Keratinocyte (primary cell): ENCODE measurements at regions not wholly inside any gene's neighbourhood (a gene's known extent, or its start where the extent isn't known, plus 50 kb on each side); places are given as distances from the start of the nearest gene placed in this dataset.

Experiments used
- DNase-seq: peaks from one replicate; pipeline ENCODE4 v3.0.0-alpha.2; 2011; ENCODE audit warnings: low read depth, missing footprints, low spot score
- FAIRE-seq: peaks from 2 replicates; lab custom pipeline; 2011; peaks lifted over from hg19 to GRCh38; lab: Jason Lieb, UNC
- H2AFZ ChIP-seq: 2 replicates; pipeline ENCODE4 v1.6.0; 2012; ENCODE audit warnings: low read length, control low read depth, inconsistent platforms; ENCODE audit not compliant: control insufficient read depth
- H3K27ac ChIP-seq: 2 replicates; pipeline ENCODE4 v1.5.1; 2011; ENCODE audit warnings: low read length; ENCODE audit not compliant: control insufficient read depth, insufficient read depth
- H3K27me3 ChIP-seq: 3 replicates; pipeline ENCODE4 v1.6.0; 2011; ENCODE audit warnings: low read length; ENCODE audit not compliant: control insufficient read depth, insufficient read depth; ENCODE audit errors: extremely low read depth
- H3K36me3 ChIP-seq, 2 experiments: 2 replicates in 1 of 2; 3 replicates in 1 of 2; pipeline ENCODE4 v1.5.1; 2011; ENCODE audit warnings: low read length in 2 of 2, mild to moderate bottlenecking in 1 of 2; ENCODE audit not compliant: control insufficient read depth in 2 of 2, insufficient read depth in 2 of 2; ENCODE audit errors: extremely low read depth in 1 of 2
- H3K4me1 ChIP-seq: 3 replicates; pipeline ENCODE4 v1.5.1; 2011; ENCODE audit warnings: low read length; ENCODE audit not compliant: control insufficient read depth, insufficient read depth; ENCODE audit errors: extremely low read depth
- H3K4me2 ChIP-seq: 3 replicates; pipeline ENCODE4 v1.6.0; 2011; ENCODE audit warnings: low read depth, low read length; ENCODE audit not compliant: control insufficient read depth, insufficient read depth; ENCODE audit errors: extremely low read depth
- H3K4me3 ChIP-seq, 3 experiments: fragments of 200-600 bp in 1 of 3; sonication (generic) in 1 of 3; 2 replicates in 2 of 3; 3 replicates in 1 of 3; pipeline ENCODE4 v1.5.1; 2011 to 2016; ENCODE audit warnings: low read length in 3 of 3, mild to moderate bottlenecking in 3 of 3, control low read depth in 2 of 3, inconsistent platforms in 1 of 3, low read depth in 1 of 3, mixed read lengths in 1 of 3, mixed run types in 1 of 3, moderate library complexity in 1 of 3; ENCODE audit not compliant: control insufficient read depth in 2 of 3, insufficient read depth in 2 of 3; ENCODE audit errors: extremely low read depth in 1 of 3
- H3K79me2 ChIP-seq: 2 replicates; pipeline ENCODE4 v1.6.0; 2012; ENCODE audit warnings: low read length; ENCODE audit not compliant: control insufficient read depth, insufficient read depth
- H3K9ac ChIP-seq: 3 replicates; pipeline ENCODE4 v1.6.0; 2011; ENCODE audit warnings: low read length; ENCODE audit not compliant: control insufficient read depth, insufficient read depth; ENCODE audit errors: extremely low read depth
- H3K9me1 ChIP-seq: 3 replicates; pipeline ENCODE4 v1.6.0; 2011; ENCODE audit warnings: low read length; ENCODE audit not compliant: control insufficient read depth, insufficient read depth; ENCODE audit errors: extremely low read depth
- H3K9me3 ChIP-seq: 2 replicates; pipeline ENCODE4 v1.5.1; 2012; ENCODE audit warnings: low read depth, low read length; ENCODE audit not compliant: control insufficient read depth
- H4K20me1 ChIP-seq: 3 replicates; pipeline ENCODE4 v1.6.0; 2011; ENCODE audit warnings: low read length; ENCODE audit not compliant: control insufficient read depth, insufficient read depth; ENCODE audit errors: extremely low read depth
- CTCF ChIP-seq, 3 experiments: IDR thresholded peaks in 1 of 3; conservative IDR thresholded peaks in 1 of 3; optimal IDR thresholded peaks in 1 of 3; 2 replicates in 2 of 3; 3 replicates in 1 of 3; pipeline versions ENCODE3 to v1.5.1; 2011; ENCODE audit warnings: low read length in 3 of 3, mild to moderate bottlenecking in 3 of 3, moderate library complexity in 2 of 3, control low read depth in 1 of 3, inconsistent platforms in 1 of 3; ENCODE audit not compliant: insufficient read depth in 2 of 3; ENCODE audit errors: extremely low read depth in 1 of 3
- EZH2 ChIP-seq: IDR thresholded peaks from one replicate; pipeline ENCODE4 v1.6.1; 2012; ENCODE audit warnings: inconsistent platforms, mild to moderate bottlenecking, low read length, moderate library complexity
- dilution Hi-C: fragments of 300-500 bp; cut with MboI; formaldehyde crosslinking; loops from one replicate; pipeline ENCODE4 v1.7.0; 2020; ENCODE audit warnings: low sequenced_read_pairs; ENCODE audit not compliant: extremely low pct_ligation_motif_present

- dilution Hi-C loops, result no loop called here
- no peak overlapping the region for H2AFZ ChIP-seq
- H3K4me2 ChIP-seq, result no peak overlapping the region
- no peaks in the 10 kb centered on the region for H4K20me1 ChIP-seq
- H3K9me1 ChIP-seq, result no peaks in the 10 kb centered on the region
- TF ChIP-seq EZH2 (no peak), CTCF (optimal IDR thresholded peaks at IDR 0.05 in 1 of 3, IDR thresholded peaks at IDR 0.05 in 1 of 3, conservative IDR thresholded peaks at IDR 0.05 in 1 of 3; ENCODE audit: extremely low read depth in 1 of 3, insufficient read depth in 2 of 3, low read length in 3 of 3) (no peak)
- H3K9ac ChIP-seq, result no peak overlapping the region
- no peak for FAIRE-seq
- H3K27me3 ChIP-seq, result no peaks in the 10 kb centered on the region
- no peak overlapping the region for H3K4me3 ChIP-seq
- H3K9me3 ChIP-seq, result no peaks in the 10 kb centered on the region
- no peaks in the 10 kb centered on the region for H3K4me1 ChIP-seq
- H3K27ac ChIP-seq, result no peak overlapping the region
- no peak for DNase-seq
- no peaks in the 10 kb centered on the region for H3K36me3 ChIP-seq
- H3K79me2 ChIP-seq, result no peaks in the 10 kb centered on the region
Observed at GRCh38 chr3:4195006-4195405, 108.2 kb upstream of the SETMAR start.

- no peaks in the 10 kb centered on the region for H3K79me2 ChIP-seq
- no peak overlapping the region for H3K9ac ChIP-seq
- H3K27ac ChIP-seq, result no peak overlapping the region
- H3K4me3 ChIP-seq, result no peak overlapping the region
- TF ChIP-seq EZH2 (no peak), CTCF (optimal IDR thresholded peaks at IDR 0.05 in 1 of 3, IDR thresholded peaks at IDR 0.05 in 1 of 3, conservative IDR thresholded peaks at IDR 0.05 in 1 of 3; ENCODE audit: extremely low read depth in 1 of 3, insufficient read depth in 2 of 3, low read length in 3 of 3) (no peak)
- no peak for DNase-seq
- H3K9me3 ChIP-seq, result no peaks in the 10 kb centered on the region
- no peaks in the 10 kb centered on the region for H3K27me3 ChIP-seq
- H4K20me1 ChIP-seq, result no peaks in the 10 kb centered on the region
- H3K4me1 ChIP-seq, result no peaks in the 10 kb centered on the region
- no peaks in the 10 kb centered on the region for H3K36me3 ChIP-seq
- dilution Hi-C loops, result no loop called here
- no peaks in the 10 kb centered on the region for H3K9me1 ChIP-seq
- no peak overlapping the region for H2AFZ ChIP-seq
- no peak for FAIRE-seq
- H3K4me2 ChIP-seq, result no peak overlapping the region
Observed at GRCh38 chr3:4196506-4197147, 106.5 kb upstream of the SETMAR start.
